NCI-H1417 (cell line): ENCODE measurements at regions not wholly inside any gene's neighbourhood (a gene's known extent, or its start where the extent isn't known, plus 50 kb on each side); places are given as distances from the start of the nearest gene placed in this dataset.
"Not testable (repeated sequence)": the region's sequence is repeated elsewhere in the genome, so short reads cannot be mapped to it uniquely, and the experiment has no call there.

Experiments used
- DNase-seq, 3 experiments: peaks; one replicate each; lab custom pipeline; 2025; lab: John Stamatoyannopoulos, UW

DNA sequence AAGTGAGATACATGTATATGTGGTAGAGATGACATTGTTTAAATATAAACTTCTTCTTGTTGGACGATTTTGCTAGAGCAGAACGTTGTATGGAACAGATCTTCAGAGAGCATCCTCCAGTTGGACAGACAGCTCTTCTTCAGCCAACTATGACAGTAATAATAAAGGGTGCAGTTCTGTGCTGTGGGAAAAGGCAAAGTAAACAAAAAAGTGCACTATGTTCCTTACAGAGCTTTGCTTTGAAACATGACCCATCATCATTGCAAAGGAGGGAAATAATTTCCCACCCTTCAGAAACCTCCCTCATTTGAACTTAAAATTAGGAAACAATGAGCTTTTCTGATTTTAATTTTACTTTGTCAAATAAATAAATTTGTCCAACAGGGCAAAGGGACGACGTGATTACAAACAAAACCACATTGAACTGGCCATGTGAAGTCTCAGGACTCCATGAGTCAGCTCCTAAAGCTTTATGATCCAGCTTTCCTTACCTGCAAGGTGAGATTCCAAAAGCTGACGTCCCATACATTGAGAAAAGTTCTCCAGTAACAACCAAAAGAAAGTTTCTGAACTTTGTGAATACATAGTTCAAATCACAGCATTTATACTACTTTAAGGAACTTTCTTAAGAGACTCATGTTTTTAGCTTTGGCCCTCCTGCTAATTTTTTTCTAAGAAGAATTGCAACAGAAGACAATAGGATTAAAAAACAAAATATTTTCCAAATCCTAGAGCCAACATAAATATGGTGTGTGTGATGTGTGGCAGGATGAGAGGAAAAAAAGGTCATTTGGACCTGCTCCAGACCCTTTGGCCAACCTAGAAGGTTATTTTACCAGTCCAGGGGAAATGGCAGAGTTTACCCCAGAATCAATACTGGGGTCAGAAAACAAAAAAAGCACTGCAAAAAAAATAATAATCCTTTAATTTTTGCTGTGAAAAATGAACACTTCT lies 565.4 kb upstream of the NRP1 start:
- no peak for DNase-seq

DNA sequence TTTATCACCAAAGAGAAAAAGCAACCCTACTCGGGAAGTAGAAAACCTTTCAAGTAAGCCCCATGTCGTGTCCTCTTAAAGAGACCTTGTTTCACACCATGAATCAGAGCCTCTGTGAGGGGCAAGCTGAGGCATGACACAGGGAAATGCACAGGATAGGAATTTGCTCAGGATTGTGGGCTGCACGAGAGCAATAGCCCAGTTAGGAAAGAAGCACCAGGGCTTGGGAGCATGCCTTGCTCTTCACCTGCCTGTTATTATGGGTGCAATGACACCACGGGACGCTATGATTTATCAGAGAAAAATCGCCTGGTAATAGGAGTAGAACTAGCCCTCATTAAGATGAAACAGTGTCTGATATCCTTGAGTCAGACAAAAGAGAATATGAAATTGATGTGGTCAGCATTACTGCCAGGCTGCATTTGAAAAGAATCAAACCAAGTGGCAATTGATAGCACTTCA lies 562.9 kb upstream of the NRP1 start:
- peak; percentile 14 to 75 (median 48) for DNase-seq

DNA sequence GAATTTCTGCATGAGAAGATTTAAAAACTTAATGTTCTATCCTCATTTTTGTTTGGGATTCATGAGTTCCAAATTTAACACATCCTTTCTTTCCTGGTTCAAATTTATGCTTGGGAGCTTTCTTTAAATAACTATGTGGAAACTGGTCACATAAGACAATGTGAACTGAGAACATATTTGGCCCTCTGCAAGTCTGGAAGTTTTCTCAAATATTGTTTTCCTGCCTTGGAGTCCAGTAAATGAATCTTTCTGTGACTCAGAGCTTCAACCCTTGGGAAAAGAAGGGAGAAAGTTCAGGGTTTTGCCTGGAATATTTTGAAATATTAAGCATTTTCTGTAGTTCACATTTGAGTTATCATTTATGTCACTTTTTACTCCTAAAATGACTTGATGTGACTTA lies 559.0 kb upstream of the NRP1 start:
- DNase-seq = no peak

DNA sequence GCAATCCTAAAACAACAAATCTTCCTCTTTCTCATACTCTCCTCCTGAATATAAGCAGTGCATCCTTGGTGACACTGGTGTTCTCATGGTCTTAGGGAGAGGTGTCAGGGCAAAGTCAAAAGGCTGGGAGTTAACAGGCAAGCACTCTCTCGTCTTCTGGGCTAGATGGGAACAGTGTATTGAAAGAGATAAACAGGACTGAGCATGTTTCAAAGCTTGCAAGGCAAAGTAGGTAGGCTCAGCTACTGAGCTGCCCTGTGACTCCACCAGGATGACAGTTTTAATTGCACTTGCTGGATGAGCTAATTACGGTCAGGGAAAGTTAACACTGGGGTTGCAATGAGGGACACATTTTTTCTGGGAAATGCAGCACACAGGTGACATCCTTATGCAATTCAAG lies 554.9 kb upstream of the NRP1 start:
- peak in 1 of 3 experiments; percentile 26 for DNase-seq

DNA sequence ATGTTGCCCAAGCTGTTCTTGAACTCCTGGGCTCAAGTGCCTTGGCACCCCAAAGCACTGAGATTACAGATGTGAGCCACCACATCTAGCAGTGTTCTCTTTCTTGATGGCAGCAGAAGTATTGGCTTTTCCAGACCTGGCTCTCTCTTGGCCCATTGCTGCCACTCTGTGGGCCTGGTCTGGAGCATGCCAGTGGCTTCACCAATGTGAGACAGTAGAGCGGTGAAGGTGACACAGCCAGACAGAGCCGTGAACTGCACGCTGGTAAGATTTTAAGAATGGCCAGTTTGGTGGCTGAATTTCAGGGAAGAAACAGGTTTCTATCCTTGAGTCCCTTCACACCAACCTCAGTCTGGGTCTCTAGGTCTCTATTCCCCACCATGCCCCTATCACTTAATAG lies 552.7 kb upstream of the NRP1 start:
- DNase-seq = no peak

DNA sequence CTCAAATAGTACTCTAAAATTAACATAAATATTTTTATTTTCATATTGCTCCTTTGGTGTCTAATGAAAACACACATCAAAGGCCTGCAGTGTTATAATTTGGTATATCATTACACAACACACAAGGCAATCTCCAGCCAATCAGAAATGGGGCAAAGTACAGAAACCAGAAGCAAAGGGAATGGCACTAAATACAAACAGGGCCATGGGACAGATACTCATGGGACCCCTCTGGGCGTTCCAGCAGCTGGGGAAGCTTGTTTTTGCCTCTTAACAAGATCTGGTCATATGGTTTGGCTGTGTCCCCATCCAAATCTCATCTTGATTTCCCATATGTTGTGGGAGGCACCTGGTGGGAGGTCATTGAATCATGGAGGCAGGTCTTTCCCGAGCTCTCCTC lies 551.8 kb upstream of the NRP1 start:
- no peak for DNase-seq

DNA sequence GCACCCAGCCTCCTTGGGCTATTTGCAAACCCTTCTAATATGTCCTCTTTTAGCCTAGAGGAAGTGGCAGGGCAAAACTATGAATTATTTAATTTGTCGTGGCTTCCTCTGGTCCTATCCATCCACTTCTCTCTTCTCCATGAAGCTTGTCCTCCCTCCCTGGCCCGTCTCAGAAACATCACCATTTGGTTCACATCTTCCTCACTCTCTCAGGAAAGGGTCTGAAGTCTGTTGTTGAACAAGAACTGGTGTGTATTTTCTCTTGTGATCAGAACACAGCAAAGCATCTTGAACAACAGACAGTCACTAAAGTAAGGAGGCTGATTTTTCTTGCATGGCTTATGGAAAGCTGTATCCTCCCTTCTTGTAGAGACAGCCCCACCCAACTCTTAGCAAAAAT lies 550.1 kb upstream of the NRP1 start:
- no peak for DNase-seq

DNA sequence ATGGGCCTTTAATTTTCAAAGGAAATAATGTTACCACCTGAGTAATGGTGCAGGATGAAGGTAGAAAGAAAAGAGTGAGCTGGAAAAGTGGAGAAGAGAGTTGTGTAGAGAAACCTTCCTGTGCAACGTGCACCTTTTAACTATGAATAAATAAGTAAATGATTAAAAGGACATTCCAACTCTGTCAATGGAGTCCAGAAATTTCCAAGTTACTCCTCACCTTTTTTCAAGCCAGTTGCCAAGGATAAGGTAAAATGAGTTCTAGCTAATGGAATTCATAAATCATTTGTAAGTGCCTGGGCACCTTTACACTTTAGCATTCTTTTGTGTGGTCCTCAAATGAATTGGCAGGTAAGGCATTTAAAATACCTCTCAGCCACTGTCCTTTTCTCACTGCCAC lies 549.4 kb upstream of the NRP1 start:
- DNase-seq = no peak

DNA sequence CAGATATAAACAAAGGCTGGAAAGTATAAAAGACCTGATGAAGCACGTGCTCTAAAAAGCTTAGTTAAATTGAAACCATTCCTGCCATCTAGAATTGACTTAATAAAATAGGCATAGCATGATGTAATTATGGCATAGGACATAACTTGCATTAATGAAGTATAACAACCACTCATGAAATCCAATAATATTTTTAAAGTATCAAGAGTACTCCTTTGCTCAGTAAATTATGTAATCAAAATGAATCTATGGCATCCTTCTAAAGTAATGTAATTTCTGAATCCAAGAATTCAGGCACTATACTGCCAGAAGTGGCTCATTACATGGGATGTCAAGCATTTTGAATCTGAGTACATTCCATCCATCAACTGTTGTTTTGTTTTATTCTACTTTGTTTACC lies 548.5 kb upstream of the NRP1 start:
- no peak for DNase-seq

DNA sequence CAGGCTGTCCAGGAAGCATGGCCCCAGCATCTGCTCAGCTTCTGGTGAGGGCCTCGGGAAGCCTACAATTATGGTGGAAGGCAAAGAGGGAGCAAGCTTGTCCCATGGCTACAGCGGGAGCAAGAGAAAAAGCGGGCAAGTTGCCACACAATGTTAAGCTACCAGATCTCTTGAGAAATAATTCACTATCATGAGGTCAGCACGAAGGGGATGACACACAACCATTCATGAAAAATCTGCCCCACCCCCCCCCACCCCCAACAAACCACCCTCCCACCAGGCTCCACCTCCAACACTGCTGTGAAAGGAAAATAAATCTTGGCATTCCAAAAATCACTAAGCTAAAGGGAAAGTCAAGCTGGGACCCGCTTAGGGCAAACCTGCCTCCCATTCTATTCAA lies 545.8 kb upstream of the NRP1 start:
- no peak for DNase-seq

DNA sequence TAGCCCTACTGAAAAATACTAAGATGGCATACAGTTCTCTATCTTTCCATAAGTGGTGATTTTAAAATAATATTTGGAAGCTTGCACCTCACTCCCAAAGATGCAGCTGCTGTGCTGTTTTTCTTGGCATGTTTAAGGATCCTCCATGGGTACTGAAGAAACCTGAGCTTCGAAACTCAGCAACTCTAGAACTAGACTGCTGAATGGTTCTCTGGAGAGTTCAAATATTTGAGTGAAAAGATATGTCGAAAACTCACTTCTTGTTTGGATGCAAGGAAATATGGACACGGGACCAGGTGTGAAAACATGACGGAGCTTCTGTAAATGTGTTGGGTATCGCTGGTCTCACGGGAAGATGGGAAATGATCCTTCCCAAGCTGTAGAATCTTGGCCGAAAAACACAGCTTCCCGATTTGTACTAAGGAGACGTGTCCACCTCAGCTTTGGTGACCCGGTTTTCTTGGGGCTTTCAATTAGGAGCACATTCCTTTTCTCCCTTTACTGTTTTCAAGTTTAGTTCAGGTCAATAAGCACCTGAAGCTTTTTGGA lies 543.8 kb upstream of the NRP1 start:
- DNase-seq = no peak

DNA sequence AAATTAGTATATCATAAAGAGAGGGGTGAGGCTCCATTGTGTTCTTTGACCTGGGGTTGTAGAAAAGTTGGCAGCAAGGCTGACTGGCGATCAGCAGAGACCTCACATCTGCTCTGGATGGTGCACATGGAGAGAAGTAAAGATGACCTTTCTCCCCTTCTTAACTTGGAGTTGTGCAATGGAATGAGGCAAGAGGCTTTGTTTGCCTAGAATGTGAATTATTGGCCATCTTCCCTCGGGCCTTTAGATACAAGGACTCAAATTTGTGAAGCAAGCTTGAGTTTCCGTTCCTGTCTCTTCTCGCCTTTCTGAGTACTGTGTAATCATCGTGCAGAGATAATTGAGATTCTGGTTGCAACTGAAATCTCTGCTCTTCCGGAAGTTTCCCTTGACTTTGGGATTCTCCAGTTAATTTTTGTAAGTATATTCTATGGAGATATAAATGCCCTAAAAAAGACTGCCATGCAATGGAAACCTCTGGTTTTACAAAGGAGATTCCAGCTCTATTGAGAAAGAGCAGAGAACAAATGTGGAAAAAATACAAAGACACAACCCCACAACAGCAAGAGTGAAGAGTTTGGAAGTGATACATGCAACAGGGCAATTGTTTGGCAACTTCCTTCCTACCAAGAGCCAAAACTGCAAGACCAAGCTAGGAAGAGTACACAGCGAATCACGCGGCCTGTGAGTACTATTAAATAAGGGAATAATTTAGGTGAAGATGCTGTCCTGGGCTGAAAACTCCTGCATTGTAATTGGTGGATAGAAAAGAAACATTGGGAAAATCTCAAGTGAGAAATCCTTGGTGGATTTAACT lies 542.3 kb upstream of the NRP1 start:
- DNase-seq = no peak

DNA sequence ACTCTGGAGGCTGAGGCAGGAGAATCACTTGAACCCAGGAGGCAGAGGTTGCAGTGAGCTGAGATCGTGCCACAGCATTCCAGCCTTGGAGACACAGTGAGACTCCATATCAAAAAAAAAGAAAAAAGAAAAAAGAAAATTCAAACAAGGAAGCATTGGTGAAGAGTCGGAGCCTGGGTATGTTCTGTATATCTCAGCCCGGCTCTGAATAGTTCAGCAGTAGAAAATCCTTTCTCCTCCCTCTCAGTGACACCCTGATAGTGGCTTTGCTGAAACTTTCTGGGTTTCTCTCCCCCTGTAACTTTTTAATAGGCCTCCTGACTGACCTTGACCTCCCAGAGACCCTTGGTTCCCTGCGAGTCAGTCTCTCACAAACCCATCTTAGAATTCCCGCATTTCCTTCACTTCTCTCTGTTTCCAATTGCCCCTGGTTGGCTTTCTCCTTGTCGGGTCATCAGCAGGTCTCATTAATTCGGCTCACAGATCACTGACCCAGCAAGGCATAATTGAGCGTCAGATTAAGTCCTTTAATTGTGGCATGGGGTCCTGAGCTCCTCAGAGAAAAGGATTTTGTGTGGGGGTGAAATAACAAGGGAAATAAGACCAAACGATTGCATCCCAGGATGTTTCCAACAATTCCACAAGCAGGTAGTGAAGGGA lies 541.6 kb upstream of the NRP1 start:
- DNase-seq = no peak

DNA sequence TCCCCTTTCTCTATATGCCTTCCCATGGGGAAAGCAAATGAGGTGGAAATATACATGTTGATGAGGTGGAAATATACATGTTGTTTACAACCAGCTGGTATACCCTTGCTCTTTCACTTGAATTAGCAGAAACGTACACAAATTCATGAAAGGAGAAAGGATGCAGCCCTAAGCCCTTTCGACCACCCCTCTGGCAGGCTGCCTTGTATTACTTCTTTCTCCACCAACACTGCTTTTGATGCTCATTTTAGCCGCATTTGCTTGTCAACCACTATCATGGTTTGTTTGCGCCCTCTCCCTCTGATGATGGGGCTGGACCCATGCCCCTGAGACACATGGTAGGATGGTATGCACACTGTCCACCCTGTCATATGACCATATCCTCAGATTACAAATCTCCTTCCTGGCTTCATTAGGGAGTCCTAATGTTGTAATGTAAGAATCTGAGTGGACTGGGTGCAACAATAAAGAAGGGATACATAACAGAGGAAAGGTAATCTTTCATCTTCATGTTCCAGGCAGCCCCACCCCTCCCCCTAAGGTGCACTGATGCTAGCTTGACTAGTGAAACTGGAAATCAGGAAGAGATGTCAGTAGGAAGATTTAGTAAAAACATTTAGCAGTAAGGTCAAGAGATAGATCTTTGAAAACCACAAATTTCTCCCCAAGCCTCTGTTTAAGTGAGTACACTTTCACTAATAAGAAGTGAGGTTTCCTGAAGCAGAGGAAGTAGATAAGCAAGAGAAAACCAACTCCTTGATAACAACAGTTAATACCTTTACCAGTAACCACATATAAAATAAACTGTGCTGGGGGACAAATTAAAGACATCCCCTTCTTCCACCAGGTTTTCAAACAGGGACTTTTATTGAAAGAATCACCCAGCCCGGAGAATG lies 536.8 kb upstream of the NRP1 start:
- DNase-seq = no peak

DNA sequence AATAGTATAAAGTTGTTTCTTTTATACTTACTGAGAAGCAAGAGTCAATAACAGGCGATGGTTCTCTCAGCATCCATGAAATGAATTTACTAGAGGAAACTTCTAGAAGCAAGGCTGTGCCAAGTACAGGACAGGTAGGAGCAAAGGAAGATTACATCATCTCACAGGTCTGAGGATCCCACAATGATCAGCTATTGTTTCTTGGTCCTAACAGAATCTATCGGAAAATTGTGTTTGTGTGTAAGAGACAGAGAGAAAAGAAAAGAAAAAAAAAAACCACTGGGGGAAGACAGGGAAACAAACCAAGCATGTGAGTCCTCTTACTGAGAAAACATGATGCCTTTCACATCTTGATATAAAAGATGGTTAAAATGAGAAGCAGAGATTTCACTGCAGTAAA lies 535.0 kb upstream of the NRP1 start:
- DNase-seq = no peak

DNA sequence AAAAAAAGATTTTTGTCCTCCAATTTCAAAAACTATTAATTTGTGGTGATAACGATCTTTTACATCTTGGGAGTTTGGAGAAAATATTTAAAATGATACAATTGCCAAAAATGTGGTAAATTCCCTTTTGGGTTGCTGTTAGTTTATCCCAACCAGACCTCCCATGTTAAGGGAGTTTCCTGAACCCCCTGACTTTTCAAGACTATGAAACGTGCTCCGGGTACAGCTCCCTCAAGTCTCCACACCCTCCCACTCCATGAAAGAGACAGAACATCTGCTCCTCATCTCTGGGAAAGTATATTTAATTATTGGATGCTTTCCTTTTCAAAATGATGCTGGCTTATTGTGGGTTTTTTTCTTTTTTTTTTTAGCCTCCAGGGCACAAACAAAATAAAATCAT lies 534.6 kb upstream of the NRP1 start:
- no peak for DNase-seq

DNA sequence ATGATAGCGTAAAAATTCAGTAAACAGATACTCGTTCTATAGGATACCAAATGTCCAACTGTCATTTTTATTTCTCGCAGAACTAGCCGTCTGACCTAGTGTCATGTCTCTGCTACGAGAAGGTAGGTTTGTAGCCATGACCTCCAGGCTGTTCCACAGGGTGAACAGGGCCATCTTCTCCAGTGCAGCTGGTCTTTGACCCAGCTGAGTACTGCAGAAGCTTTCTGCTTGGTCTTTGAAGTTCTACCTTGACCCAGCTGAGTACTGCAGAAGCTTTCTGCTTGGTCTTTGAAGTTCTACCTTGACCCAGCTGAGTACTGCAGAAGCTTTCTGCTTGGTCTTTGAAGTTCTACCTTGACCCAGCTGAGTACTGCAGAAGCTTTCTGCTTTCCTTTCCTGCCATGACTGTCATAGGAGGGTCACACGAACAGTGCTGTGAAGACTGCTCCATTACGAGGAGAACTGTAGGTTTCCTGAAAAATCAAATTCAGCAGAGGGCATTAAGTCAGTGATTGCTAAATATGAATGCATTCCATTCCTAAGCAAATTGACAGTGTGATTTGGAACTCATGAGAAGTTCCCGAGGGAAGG lies 532.8 kb upstream of the NRP1 start:
- not testable (repeated sequence) for DNase-seq

DNA sequence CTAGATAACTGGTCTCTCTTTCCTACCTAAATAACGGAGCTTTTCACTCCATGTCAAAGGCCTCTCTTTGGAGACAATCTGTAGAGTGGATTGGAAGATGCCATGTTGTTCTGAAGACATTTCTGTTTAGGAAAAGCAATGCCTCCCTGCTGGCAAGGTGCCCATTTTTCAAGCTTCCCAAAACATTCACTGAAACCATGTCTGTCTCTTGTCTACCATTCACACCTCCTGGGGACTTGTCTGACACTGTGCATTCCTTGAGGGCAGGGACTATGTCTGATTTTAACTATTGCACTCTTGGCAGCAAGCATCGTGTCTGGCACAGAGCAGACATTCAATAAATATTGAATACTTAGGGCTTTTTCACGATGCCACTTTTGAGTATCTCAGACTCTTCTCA lies 528.9 kb upstream of the NRP1 start:
- no peak for DNase-seq

DNA sequence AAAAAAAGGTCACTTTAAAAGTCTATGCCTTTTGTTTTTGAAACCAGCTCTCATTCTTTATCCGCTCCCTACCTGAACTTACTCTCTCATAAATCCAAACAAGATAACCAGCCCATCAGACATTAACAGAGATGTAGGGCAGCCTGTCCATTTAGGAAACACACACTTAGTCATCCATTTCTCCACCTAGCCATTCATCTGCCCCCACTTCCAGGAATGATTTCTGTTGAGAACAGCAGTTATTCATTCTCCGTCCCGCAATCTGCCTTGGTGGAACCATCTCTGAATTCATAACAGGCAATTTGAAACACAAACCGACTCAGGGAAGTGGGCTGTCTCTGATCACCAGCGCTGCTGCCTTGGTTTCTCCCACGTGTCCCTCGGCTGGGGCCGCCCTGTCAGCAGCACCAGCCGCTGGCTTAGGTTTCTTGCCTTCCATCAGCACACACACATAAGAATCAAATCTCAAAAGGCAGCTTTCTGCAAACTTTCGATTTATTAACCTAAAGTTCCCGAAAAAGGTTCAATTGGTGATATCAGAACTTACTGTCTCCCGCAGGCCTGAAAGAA lies 528.2 kb upstream of the NRP1 start:
- DNase-seq = no peak

DNA sequence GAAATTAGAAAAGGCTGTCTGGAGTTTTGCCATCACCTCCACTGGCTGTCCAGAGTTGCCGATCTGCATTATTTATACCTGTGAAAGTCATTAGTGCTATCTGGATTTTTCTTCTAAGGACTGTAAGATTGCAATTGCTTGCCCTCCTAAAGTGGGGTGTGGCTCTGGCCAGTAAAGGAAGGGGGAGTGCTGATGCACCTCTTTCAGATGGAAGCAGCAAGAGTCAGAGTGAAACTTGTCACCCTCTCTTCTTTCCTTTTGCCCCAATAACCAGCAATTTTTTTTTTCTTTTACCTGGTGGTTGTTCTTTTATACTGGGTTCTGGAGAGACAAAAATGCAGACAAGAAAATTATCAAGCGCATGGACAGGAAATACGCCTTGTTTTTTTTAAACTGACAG lies 527.4 kb upstream of the NRP1 start:
- DNase-seq = no peak
